Liver (tissue), 8 donors: ENCODE measurements at regions not wholly inside any gene's neighbourhood (a gene's known extent, or its start where the extent isn't known, plus 50 kb on each side); places are given as distances from the start of the nearest gene placed in this dataset.

ENCODE experiments used
- DNase-seq: peaks from one replicate; pipeline ENCODE4 v3.0.0-alpha.2; 2017; ENCODE audit warnings: low spot score
- H3K27ac ChIP-seq, 2 donors: one replicate each; pipeline ENCODE4 v1.7.0; 2013; ENCODE audit warnings: inconsistent platforms in 2 of 2, low read length in 2 of 2, control low read depth in 1 of 2, low read depth in 1 of 2, mild to moderate bottlenecking in 1 of 2
- H3K27me3 ChIP-seq, 4 donors: one replicate each; pipeline versions ENCODE4 v1.6.1 to v1.7.0; 2013; ENCODE audit warnings: low read length in 3 of 4, inconsistent platforms in 1 of 4, mild to moderate bottlenecking in 1 of 4, moderate library complexity in 1 of 4; ENCODE audit not compliant: control insufficient read depth in 4 of 4, insufficient read depth in 4 of 4
- H3K36me3 ChIP-seq, 4 donors: one replicate each; pipeline versions ENCODE4 v1.6.1 to v1.7.0; 2013; ENCODE audit warnings: low read length in 3 of 4, mild to moderate bottlenecking in 3 of 4, low read depth in 1 of 4, moderate library complexity in 1 of 4; ENCODE audit not compliant: control insufficient read depth in 4 of 4, insufficient read depth in 3 of 4
- H3K4me1 ChIP-seq, 4 donors: one replicate each; pipeline versions ENCODE4 v1.6.1 to v1.7.0; 2013; ENCODE audit warnings: low read length in 3 of 4, mild to moderate bottlenecking in 3 of 4, moderate library complexity in 1 of 4; ENCODE audit not compliant: control insufficient read depth in 4 of 4, insufficient read depth in 4 of 4
- H3K4me3 ChIP-seq, 3 donors: one replicate each; pipeline versions ENCODE4 v1.6.1 to v1.7.0; 2013; ENCODE audit warnings: low read length in 3 of 3, control low read depth in 1 of 3, low read depth in 1 of 3, mild to moderate bottlenecking in 1 of 3
- H3K9ac ChIP-seq, 2 donors: one replicate each; pipeline ENCODE4 v1.7.0; 2013; ENCODE audit warnings: low read length in 2 of 2, mild to moderate bottlenecking in 2 of 2, moderate library complexity in 2 of 2, control low read depth in 1 of 2, low read depth in 1 of 2
- H3K9me3 ChIP-seq, 4 donors: one replicate each; pipeline versions ENCODE4 v1.6.1 to v1.7.0; 2013; ENCODE audit warnings: low read length in 3 of 4; ENCODE audit not compliant: control insufficient read depth in 4 of 4
- ATF3 ChIP-seq: IDR thresholded peaks from 2 replicates; pipeline ENCODE4 v1.6.1; 2016; ENCODE audit warnings: antibody characterized with exemption
- CTCF ChIP-seq: fragments of 150-350 bp; IDR thresholded peaks from 2 replicates; pipeline ENCODE4 v1.5.1; 2017; ENCODE audit warnings: improper control_type of control experiment, low read depth, low read length; ENCODE audit not compliant: missing input control
- EGR1 ChIP-seq, 2 donors: IDR thresholded peaks; 2 replicates each; pipeline ENCODE4 v1.6.1; 2016 to 2018; ENCODE audit warnings: antibody characterized with exemption in 2 of 2, low read depth in 2 of 2
- FOXA1 ChIP-seq: IDR thresholded peaks from 2 replicates; pipeline ENCODE4 v1.6.1; 2016; ENCODE audit warnings: antibody characterized with exemption
- FOXA2 ChIP-seq: IDR thresholded peaks from 2 replicates; pipeline ENCODE4 v1.6.1; 2016; ENCODE audit warnings: antibody characterized with exemption
- GABPA ChIP-seq, 2 donors: IDR thresholded peaks in 1 of 2; conservative IDR thresholded peaks in 1 of 2; 2 replicates each; pipeline ENCODE4 v1.6.1; 2016; ENCODE audit warnings: antibody characterized with exemption in 2 of 2, mild to moderate bottlenecking in 1 of 2, moderate library complexity in 1 of 2
- HNF4A ChIP-seq, 2 donors: conservative IDR thresholded peaks; 2 replicates each; pipeline ENCODE4 v1.6.1; 2016; ENCODE audit warnings: antibody characterized with exemption in 2 of 2, mild to moderate bottlenecking in 2 of 2
- HNF4G ChIP-seq: IDR thresholded peaks from 2 replicates; pipeline ENCODE4 v1.6.1; 2016; ENCODE audit warnings: antibody characterized with exemption
- JUND ChIP-seq, 2 donors: IDR thresholded peaks; 2 replicates each; pipeline ENCODE4 v1.6.1; 2016; ENCODE audit warnings: antibody characterized with exemption in 2 of 2
- MAX ChIP-seq: IDR thresholded peaks from 2 replicates; pipeline ENCODE4 v1.6.1; 2016; ENCODE audit warnings: antibody characterized with exemption
- NR2F2 ChIP-seq: IDR thresholded peaks from 2 replicates; pipeline ENCODE4 v1.6.1; 2016; ENCODE audit warnings: antibody characterized with exemption
- RAD21 ChIP-seq, 2 donors: IDR thresholded peaks; 2 replicates each; pipeline ENCODE4 v1.6.1; 2016; ENCODE audit warnings: antibody characterized with exemption in 2 of 2, mild to moderate bottlenecking in 2 of 2
- REST ChIP-seq: IDR thresholded peaks from 2 replicates; pipeline ENCODE4 v1.6.1; 2016; ENCODE audit warnings: antibody characterized with exemption, mild to moderate bottlenecking
- RXRA ChIP-seq, 2 donors: IDR thresholded peaks; 2 replicates each; pipeline ENCODE4 v1.6.1; 2017 to 2018; ENCODE audit warnings: antibody characterized with exemption in 2 of 2, mild to moderate bottlenecking in 1 of 2
- SP1 ChIP-seq: IDR thresholded peaks from 2 replicates; pipeline ENCODE4 v1.6.1; 2018; ENCODE audit warnings: antibody characterized with exemption, mild to moderate bottlenecking
- TAF1 ChIP-seq: conservative IDR thresholded peaks from 2 replicates; pipeline ENCODE4 v1.6.1; 2016; ENCODE audit warnings: antibody characterized with exemption, mild to moderate bottlenecking
- YY1 ChIP-seq: IDR thresholded peaks from 2 replicates; pipeline ENCODE4 v1.6.1; 2016; ENCODE audit warnings: antibody characterized with exemption, mild to moderate bottlenecking
- ZBTB33 ChIP-seq: IDR thresholded peaks from 2 replicates; pipeline ENCODE4 v1.6.1; 2016; ENCODE audit warnings: antibody characterized with exemption
- WGBS: extraction: QIAGEN DNeasy Blood & Tissue Kit; methylation state at CpG from one replicate; pipeline ENCODE4 v1.1.7; 2013; 5-methylcytosine and 5-hydroxymethylcytosine counted together
- donor health status: healthy.
- donor health status: healthy.
- donor health status: healthy.
- donor health status: healthy.
- donor health status: healthy.

GRCh38 chr6:129766959-129767728 is 57.2 kb upstream of the ARHGAP18 start:
- H3K9ac ChIP-seq: no peak overlapping the region
- peaks cover 0 to 5% (median 0%) of the 10 kb centered on the region in 4 donors for H3K27me3 ChIP-seq
- H3K4me3 ChIP-seq: peak overlapping the region in 2 of 3 donors; percentile 40 to 44
- no peaks in the 10 kb centered on the region for H3K9me3 ChIP-seq
- no peaks in the 10 kb centered on the region for H3K36me3 ChIP-seq
- H3K27ac ChIP-seq: no peak overlapping the region
- peaks cover 1 to 8% (median 6%) of the 10 kb centered on the region in 4 donors for H3K4me1 ChIP-seq
- TF ChIP-seq EGR1 (IDR thresholded peaks at IDR 0.05; ENCODE audit: low read depth in 2 of 2): no peak
- no peak for TF ChIP-seq FOXA2
- TF ChIP-seq HNF4A (conservative IDR thresholded peaks at IDR 0.05): no peak
- no peak for DNase-seq
- WGBS: 5% methylated on average over 36 of the region's 36 CpGs

GRCh38 chr6:129764761-129765407 is 54.9 kb upstream of the ARHGAP18 start:
- 85% methylated on average over 4 of the region's 4 CpGs for WGBS
- no peaks in the 10 kb centered on the region for H3K36me3 ChIP-seq
- no peaks in the 10 kb centered on the region for H3K9me3 ChIP-seq
- H3K4me1 ChIP-seq: peaks cover 1 to 8% (median 6%) of the 10 kb centered on the region in 4 donors
- TF ChIP-seq YY1 (no peak), CTCF (no peak), SP1 (no peak), MAX (no peak), TAF1 (no peak), REST (no peak), NR2F2 (no peak), FOXA1 (no peak), HNF4G (no peak), ATF3 (no peak), HNF4A (conservative IDR thresholded peaks at IDR 0.05) (no peak), EGR1 (IDR thresholded peaks at IDR 0.05; ENCODE audit: low read depth in 2 of 2) (no peak), RXRA (IDR thresholded peaks at IDR 0.05) (no peak), RAD21 (IDR thresholded peaks at IDR 0.05) (no peak), ZBTB33 (no peak), GABPA (IDR thresholded peaks at IDR 0.05 in 1 of 2, conservative IDR thresholded peaks at IDR 0.05 in 1 of 2) (no peak), JUND (IDR thresholded peaks at IDR 0.05) (no peak)
- no peak overlapping the region for H3K27ac ChIP-seq
- peaks cover 0 to 5% (median 0%) of the 10 kb centered on the region in 4 donors for H3K27me3 ChIP-seq
- no peak overlapping the region for H3K9ac ChIP-seq
- no peak overlapping the region for H3K4me3 ChIP-seq
- DNase-seq: no peak
